K562 (cell line): ENCODE measurements at regions not wholly inside any gene's neighbourhood (a gene's known extent, or its start where the extent isn't known, plus 50 kb on each side); places are given as distances from the start of the nearest gene placed in this dataset.

ENCODE experiments used
- ATAC-seq: fragments of 200-7000 bp; cut with Tn5 transposase; 3 replicates; pipeline ENCODE4 v1.9.1; 2020; ENCODE audit warnings: moderate library complexity
- BruUV-seq: library from RNA; stranded (reverse); fragments of 400-500 nt; replicated peaks from 2 replicates; lab custom pipeline; 2021; lab: Mats Ljungman, UMichigan
- CTCF ChIA-PET: fragments of 300-600 bp; formaldehyde crosslinking; extraction: SDS; loops from one replicate; lab custom pipeline; 2021; ENCODE audit warnings: low intra/inter-chr PET ratio; lab: Yijun Ruan, JAX
- POLR2A ChIA-PET: fragments of 300-600, 350-650 bp; sonication (Branson Sonifier 250); formaldehyde crosslinking; extraction: SDS; loops from one replicate; lab custom pipeline; 2021; ENCODE audit warnings: antibody characterized with exemption, inconsistent platforms; lab: Yijun Ruan, JAX
- DNase-seq, 4 experiments: peaks; one replicate each; pipeline versions ENCODE4 v3.0.0 to v3.0.0-alpha.2; 2011 to 2018; ENCODE audit warnings: low spot score in 3 of 4, mixed read lengths in 3 of 4; ENCODE audit errors: extremely low read depth in 1 of 4
- FAIRE-seq: peaks from 2 replicates; lab custom pipeline; 2011; peaks lifted over from hg19 to GRCh38; lab: Jason Lieb, UNC
- H2AFZ ChIP-seq: 2 replicates; pipeline ENCODE4 v1.6.0; 2011; ENCODE audit warnings: low read depth, low read length, control low read depth, inconsistent platforms
- H3K27ac ChIP-seq: fragments of 200-600 bp; 3 replicates; pipeline ENCODE4 v1.8.0; 2011; ENCODE audit warnings: low read depth, mild to moderate bottlenecking, control low read depth, inconsistent platforms, low read length, moderate library complexity, mixed read lengths; ENCODE audit errors: extremely low read depth
- H3K27me3 ChIP-seq, 2 experiments: fragments of 300-600 bp in 1 of 2; 2 replicates in 1 of 2; 3 replicates in 1 of 2; pipeline versions ENCODE4 v1.6.0 to v1.8.0; 2011; ENCODE audit warnings: inconsistent platforms in 2 of 2, low read length in 2 of 2, mild to moderate bottlenecking in 1 of 2, mixed read lengths in 1 of 2, moderate library complexity in 1 of 2; ENCODE audit not compliant: control insufficient read depth in 2 of 2, insufficient read depth in 2 of 2
- H3K36me3 ChIP-seq: fragments of 300-600 bp; 3 replicates; pipeline ENCODE4 v1.8.0; 2011; ENCODE audit warnings: mild to moderate bottlenecking, low read length, inconsistent platforms; ENCODE audit not compliant: control insufficient read depth, insufficient read depth
- H3K4me1 ChIP-seq, 2 experiments: fragments of 200-600 bp in 1 of 2; replicated peaks in 1 of 2; 2 replicates in 1 of 2; 3 replicates in 1 of 2; pipeline versions ENCODE4 v1.5.1 to v1.8.0; 2011; ENCODE audit warnings: inconsistent platforms in 2 of 2, low read length in 2 of 2, mild to moderate bottlenecking in 1 of 2, mixed read lengths in 1 of 2, moderate library complexity in 1 of 2; ENCODE audit not compliant: control insufficient read depth in 2 of 2, insufficient read depth in 2 of 2
- H3K4me2 ChIP-seq: 2 replicates; pipeline ENCODE4 v1.6.1; 2011; ENCODE audit warnings: low read length, control low read depth, inconsistent platforms, mixed read lengths; ENCODE audit not compliant: insufficient read depth
- H3K4me3 ChIP-seq: fragments of 200-600 bp; sonication (generic), shearing (Covaris generic); 2 replicates; pipeline ENCODE4 v1.5.1; 2016; ENCODE audit warnings: control low read depth, inconsistent platforms
- H3K79me2 ChIP-seq: fragments of 200-600 bp; 3 replicates; pipeline ENCODE4 v1.8.0; 2011; ENCODE audit warnings: low read length, inconsistent platforms; ENCODE audit not compliant: control insufficient read depth, insufficient read depth
- H3K9ac ChIP-seq, 2 experiments: 2 replicates each; pipeline versions ENCODE4 v1.6.0 to v1.6.1; 2011; ENCODE audit warnings: low read depth in 2 of 2, low read length in 2 of 2, control low read depth in 1 of 2, inconsistent platforms in 1 of 2, mild to moderate bottlenecking in 1 of 2, mixed read lengths in 1 of 2; ENCODE audit not compliant: insufficient read depth in 1 of 2
- H3K9me1 ChIP-seq: one replicate; pipeline ENCODE4 v1.6.0; 2011; ENCODE audit warnings: inconsistent platforms, mild to moderate bottlenecking, low read length, moderate library complexity; ENCODE audit not compliant: control insufficient read depth, insufficient read depth
- H3K9me3 ChIP-seq: replicated peaks from 2 replicates; pipeline ENCODE4 v1.5.1; 2011; ENCODE audit warnings: low read depth, low read length, inconsistent platforms; ENCODE audit not compliant: control insufficient read depth, insufficient read depth
- H4K20me1 ChIP-seq: replicated peaks from 2 replicates; pipeline ENCODE4 v1.6.1; 2011; ENCODE audit warnings: low read length, inconsistent platforms, mixed read lengths; ENCODE audit not compliant: control insufficient read depth, insufficient read depth
- NCOA1 ChIP-seq: fragments of 450-650 bp; IDR thresholded peaks from 2 replicates; pipeline ENCODE4 v1.6.1; 2016; ENCODE audit warnings: low read depth
- NFE2 ChIP-seq: IDR thresholded peaks from 2 replicates; pipeline ENCODE4 v1.6.1; 2014; ENCODE audit warnings: antibody characterized with exemption, low read depth
- NR1H2 ChIP-seq: sonication (generic); formaldehyde crosslinking; IDR thresholded peaks from 2 replicates; pipeline ENCODE4 v1.4.0; 2020; ENCODE audit warnings: mild to moderate bottlenecking, missing genetic modification reagents
- NR2C1 ChIP-seq, 2 experiments: fragments of 450-650 bp; IDR thresholded peaks; 2 replicates each; pipeline ENCODE4 v1.6.1; 2017; ENCODE audit warnings: mild to moderate bottlenecking in 2 of 2, antibody characterized with exemption in 1 of 2, inconsistent platforms in 1 of 2, missing compliant biosample characterization in 1 of 2, missing genetic modification characterization in 1 of 2
- NR4A1 ChIP-seq, 2 experiments: fragments of 250-450 bp in 1 of 2; fragments of 450-650 bp in 1 of 2; sonication (Bioruptor Pico) in 1 of 2; IDR thresholded peaks; 2 replicates each; pipeline versions ENCODE4 v1.4.0 to v1.6.1; 2016 to 2020; ENCODE audit warnings: mild to moderate bottlenecking in 2 of 2, missing compliant biosample characterization in 1 of 2, missing genetic modification characterization in 1 of 2, moderate library complexity in 1 of 2
- SLC30A9 ChIP-seq: fragments of 250-450 bp; sonication (Bioruptor Pico); IDR thresholded peaks from 2 replicates; pipeline ENCODE4 v1.8.0; 2022; ENCODE audit warnings: mild to moderate bottlenecking, moderate library complexity
- SRSF9 ChIP-seq: fragments of 200-400 bp; formaldehyde crosslinking; IDR thresholded peaks from 2 replicates; pipeline ENCODE4 v1.6.1; 2017; ENCODE audit warnings: low read depth, low read length, borderline replicate concordance
- ZNF184 ChIP-seq: sonication (generic); formaldehyde crosslinking; IDR thresholded peaks from 2 replicates; pipeline ENCODE4 v1.5.0; 2020; ENCODE audit warnings: missing genetic modification reagents
- ZNF24 ChIP-seq: fragments of 450-650 bp; IDR thresholded peaks from 2 replicates; pipeline ENCODE4 v1.6.1; 2016
- ZNF76 ChIP-seq: fragments of 250-450 bp; sonication (Bioruptor Pico); IDR thresholded peaks from 2 replicates; pipeline ENCODE4 v1.4.0; 2020; ENCODE audit warnings: mild to moderate bottlenecking, moderate library complexity, borderline replicate concordance
- ZNF830 ChIP-seq: fragments of 250-450 bp; sonication (Bioruptor Pico); IDR thresholded peaks from 2 replicates; pipeline ENCODE4 v1.5.0; 2021; ENCODE audit warnings: mild to moderate bottlenecking
- WGBS: fragments of 100-300 bp; shearing (Covaris generic); methylation state at CpG from one replicate; pipeline ENCODE4 v1.1.6; 2016; ENCODE audit warnings: low coverage, mixed read lengths; ENCODE audit not compliant: insufficient coverage; ENCODE audit errors: missing lambda C conversion rate; 5-methylcytosine and 5-hydroxymethylcytosine counted together
- in situ Hi-C: fragments of 300-500 bp; cut with MboI; formaldehyde crosslinking; loops from 4 replicates; pipeline ENCODE4 v1.15.0; 2018; ENCODE audit warnings: inconsistent platforms, mixed read lengths
- intact Hi-C: fragments of 100-400 bp; cut with micrococcal nuclease; formaldehyde crosslinking; loops from 2 replicates; pipeline ENCODE4 v1.14.2; 2022
- TF ChIP-seq, protein P1 (sequence below): sonication (generic); formaldehyde crosslinking; IDR thresholded peaks from 2 replicates; pipeline ENCODE4 v1.9.0; 2022; ENCODE audit warnings: mild to moderate bottlenecking, missing genetic modification reagents
- TF ChIP-seq, protein P2 (sequence below): sonication (generic); IDR thresholded peaks from 2 replicates; pipeline ENCODE4 v1.6.1; 2016
- TF ChIP-seq, protein P3 (sequence below): fragments of 250-450 bp; sonication (Bioruptor Pico); IDR thresholded peaks from 2 replicates; pipeline ENCODE4 v1.5.0; 2021
- TF ChIP-seq, protein P4 (sequence below): IDR thresholded peaks from 2 replicates; pipeline ENCODE4 v1.6.1; 2011; ENCODE audit not compliant: insufficient read length; ENCODE audit errors: extremely low read depth

DNA sequence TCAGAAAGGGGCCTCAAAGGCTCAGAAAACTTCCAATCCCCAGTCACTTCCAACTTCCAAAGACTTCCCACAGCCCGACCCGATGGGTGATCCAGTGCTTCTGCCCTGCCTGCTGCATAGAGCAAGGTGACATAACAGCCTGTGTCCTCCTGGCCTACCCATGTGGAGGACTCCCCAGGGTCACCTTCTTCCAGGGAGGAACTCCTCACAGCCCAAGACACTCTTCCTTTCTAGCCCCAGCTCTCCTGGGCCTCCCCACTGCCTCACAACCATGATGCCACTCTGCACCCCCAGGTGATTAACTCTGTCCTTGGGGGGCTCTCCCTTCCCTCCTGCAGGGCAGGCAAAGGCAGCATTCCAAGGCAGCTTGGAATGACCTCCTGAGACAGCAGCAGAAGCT, 158.4 kb upstream of the PDE1C start:
- DNase-seq (no peak), FAIRE-seq (no peak), ATAC-seq (no peak)
- no peak overlapping the region for H3K9ac ChIP-seq
- in situ Hi-C loops (no loop called here), intact Hi-C loops (no loop called here)
- H3K9me1 ChIP-seq, result no peaks in the 10 kb centered on the region
- TF ChIP-seq, protein P1, sequence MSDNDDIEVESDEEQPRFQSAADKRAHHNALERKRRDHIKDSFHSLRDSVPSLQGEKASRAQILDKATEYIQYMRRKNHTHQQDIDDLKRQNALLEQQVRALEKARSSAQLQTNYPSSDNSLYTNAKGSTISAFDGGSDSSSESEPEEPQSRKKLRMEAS (CRISPR knock-in tag), result no peak
- H3K4me1 ChIP-seq, result no peaks in the 10 kb centered on the region
- H3K9me3 ChIP-seq, result no peaks in the 10 kb centered on the region
- no peaks in the 10 kb centered on the region for H3K36me3 ChIP-seq
- H2AFZ ChIP-seq, result no peak overlapping the region
- H3K27me3 ChIP-seq, result peaks cover 0 to 2% of the 10 kb centered on the region in 2 experiments; a peak in 2 of 5 replicates
- no peaks in the 10 kb centered on the region for H3K79me2 ChIP-seq
- H4K20me1 ChIP-seq, result no peaks in the 10 kb centered on the region
- H3K4me2 ChIP-seq, result no peak overlapping the region
- ChIA-PET CTCF (no interaction called here), POLR2A (interaction anchor here (0.8 kb wide), 1 partner anchor 8 kb away, joined by 3 read pairs; no protein-coding TSS in a partner anchor)
- no peak overlapping the region for H3K4me3 ChIP-seq
- no TSS peak for BruUV-seq
- no peak overlapping the region for H3K27ac ChIP-seq
- WGBS, result 0% methylated on average over 2 of the region's 2 CpGs

DNA sequence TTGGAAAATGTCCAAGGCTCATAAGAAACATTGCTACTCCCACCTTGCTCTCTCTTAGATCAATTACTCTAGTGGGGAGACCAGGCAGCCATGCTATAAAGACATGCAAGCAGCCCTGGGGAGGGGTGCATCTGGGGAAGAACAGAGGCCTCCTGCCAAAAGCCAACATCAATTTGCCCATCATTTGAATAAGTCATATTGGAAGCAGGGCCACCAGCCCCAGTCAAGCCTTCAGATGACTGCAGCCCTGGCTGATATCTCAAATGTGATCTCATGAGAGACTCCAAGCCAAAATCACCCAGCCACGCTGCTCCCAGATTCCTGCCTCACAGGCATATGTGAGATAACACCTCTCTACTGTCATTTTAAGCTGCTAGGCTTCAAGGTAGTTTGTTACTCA, 157.5 kb upstream of the PDE1C start:
- ATAC-seq (no peak), DNase-seq (no peak), FAIRE-seq (no peak)
- in situ Hi-C loops (no loop called here), intact Hi-C loops (no loop called here)
- Histone ChIP-seq H3K27me3 (peaks cover 0 to 2% of the 10 kb centered on the region in 2 experiments; a peak in 2 of 5 replicates), H3K9me3 (no peaks in the 10 kb centered on the region), H4K20me1 (no peaks in the 10 kb centered on the region; the same call in 1 of the 2 replicates), H3K27ac (no peak overlapping the region), H3K36me3 (no peaks in the 10 kb centered on the region), H2AFZ (no peak overlapping the region), H3K9me1 (no peaks in the 10 kb centered on the region), H3K4me3 (no peak overlapping the region), H3K4me2 (no peak overlapping the region), H3K4me1 (no peaks in the 10 kb centered on the region), H3K9ac (no peak overlapping the region), H3K79me2 (no peaks in the 10 kb centered on the region)
- POLR2A ChIA-PET, result interaction anchor here (0.8 kb wide), 1 partner anchor 9 kb away, joined by 3 read pairs; no protein-coding TSS in a partner anchor
- CTCF ChIA-PET, result no interaction called here
- WGBS, result 8% methylated on average over 1 of the region's 1 CpG
- no TSS peak for BruUV-seq
- TF ChIP-seq NCOA1 (no peak), NFE2 (no peak), ZNF830 (CRISPR knock-in tag) (no peak), NR2C1 (IDR thresholded peaks at IDR 0.05) (no peak), NR2C1 (tag; IDR thresholded peaks at IDR 0.05) (no peak), ZNF184 (no peak), ZNF24 (no peak), SRSF9 (no peak), NR1H2 (CRISPR knock-in tag) (no peak), SLC30A9 (no peak), ZNF76 (CRISPR knock-in tag) (no peak), NR4A1 (CRISPR knock-in tag; IDR thresholded peaks at IDR 0.05) (no peak), NR4A1 (tag; IDR thresholded peaks at IDR 0.05) (no peak)
- TF ChIP-seq, protein P2, sequence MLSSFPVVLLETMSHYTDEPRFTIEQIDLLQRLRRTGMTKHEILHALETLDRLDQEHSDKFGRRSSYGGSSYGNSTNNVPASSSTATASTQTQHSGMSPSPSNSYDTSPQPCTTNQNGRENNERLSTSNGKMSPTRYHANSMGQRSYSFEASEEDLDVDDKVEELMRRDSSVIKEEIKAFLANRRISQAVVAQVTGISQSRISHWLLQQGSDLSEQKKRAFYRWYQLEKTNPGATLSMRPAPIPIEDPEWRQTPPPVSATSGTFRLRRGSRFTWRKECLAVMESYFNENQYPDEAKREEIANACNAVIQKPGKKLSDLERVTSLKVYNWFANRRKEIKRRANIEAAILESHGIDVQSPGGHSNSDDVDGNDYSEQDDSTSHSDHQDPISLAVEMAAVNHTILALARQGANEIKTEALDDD, result no peak
- TF ChIP-seq, protein P3, sequence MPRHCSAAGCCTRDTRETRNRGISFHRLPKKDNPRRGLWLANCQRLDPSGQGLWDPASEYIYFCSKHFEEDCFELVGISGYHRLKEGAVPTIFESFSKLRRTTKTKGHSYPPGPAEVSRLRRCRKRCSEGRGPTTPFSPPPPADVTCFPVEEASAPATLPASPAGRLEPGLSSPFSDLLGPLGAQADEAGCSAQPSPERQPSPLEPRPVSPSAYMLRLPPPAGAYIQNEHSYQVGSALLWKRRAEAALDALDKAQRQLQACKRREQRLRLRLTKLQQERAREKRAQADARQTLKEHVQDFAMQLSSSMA (CRISPR knock-in tag), result no peak
- TF ChIP-seq, protein P4, sequence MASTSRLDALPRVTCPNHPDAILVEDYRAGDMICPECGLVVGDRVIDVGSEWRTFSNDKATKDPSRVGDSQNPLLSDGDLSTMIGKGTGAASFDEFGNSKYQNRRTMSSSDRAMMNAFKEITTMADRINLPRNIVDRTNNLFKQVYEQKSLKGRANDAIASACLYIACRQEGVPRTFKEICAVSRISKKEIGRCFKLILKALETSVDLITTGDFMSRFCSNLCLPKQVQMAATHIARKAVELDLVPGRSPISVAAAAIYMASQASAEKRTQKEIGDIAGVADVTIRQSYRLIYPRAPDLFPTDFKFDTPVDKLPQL, result no peak
